Mucosa of descending colon (tissue), 3 donors: ENCODE measurements at regions not wholly inside any gene's neighbourhood (a gene's known extent, or its start where the extent isn't known, plus 50 kb on each side); places are given as distances from the start of the nearest gene placed in this dataset.

Source experiments
- ATAC-seq: fragments of 200-7000 bp; cut with Tn5 transposase; one replicate; pipeline ENCODE4 v1.9.1; 2020; ENCODE audit warnings: mild to moderate bottlenecking, moderate library complexity
- DNase-seq, 3 donors: peaks; one replicate each; pipeline ENCODE4 v3.0.0-alpha.2; 2020
- H3K36me3 ChIP-seq: fragments of 200-600 bp; one replicate; pipeline ENCODE4 v1.8.0; 2021; ENCODE audit warnings: low read depth, mild to moderate bottlenecking
- H3K4me1 ChIP-seq: fragments of 200-600 bp; one replicate; pipeline ENCODE4 v1.8.0; 2021; ENCODE audit warnings: low read depth, mild to moderate bottlenecking
- H3K4me3 ChIP-seq: fragments of 200-600 bp; one replicate; pipeline ENCODE4 v1.8.0; 2021; ENCODE audit warnings: mild to moderate bottlenecking
- H3K9me3 ChIP-seq: fragments of 200-600 bp; one replicate; pipeline ENCODE4 v1.8.0; 2021; ENCODE audit warnings: mild to moderate bottlenecking
- CTCF ChIP-seq: fragments of 200-600 bp; IDR thresholded peaks from one replicate; pipeline ENCODE4 v1.8.0; 2022; ENCODE audit warnings: antibody characterized with exemption, mild to moderate bottlenecking
- intact Hi-C, 2 donors: fragments of 100-400 bp; cut with DNase I in 1 of 2; cut with micrococcal nuclease in 1 of 2; formaldehyde crosslinking; loops; one replicate each; pipeline versions ENCODE4 v1.11.0 to v1.11.1; 2022; cut with DNase I, micrococcal nuclease
- donor health status: DM: no; HTN: no; CAD: no; lungs with moderate emphysema.
- donor health status: DM: no; HTN: no; CAD: no.
- donor health status: DM: no; HTN: yes; CAD: no.

GRCh38 chr11:25317216-25317615 is 820.4 kb downstream of the LUZP2 start:
- Histone ChIP-seq H3K36me3 (no peaks in the 10 kb centered on the region), H3K9me3 (no peaks in the 10 kb centered on the region), H3K4me1 (no peaks in the 10 kb centered on the region), H3K4me3 (no peak overlapping the region)
- TF ChIP-seq CTCF = no peak
- ATAC-seq (no peak), DNase-seq (no peak)
- intact Hi-C loops = no loop called here

GRCh38 chr11:25319127-25319526 is 822.3 kb downstream of the LUZP2 start:
- TF ChIP-seq CTCF = no peak
- no peak for ATAC-seq
- H3K9me3 ChIP-seq = peaks cover 2% of the 10 kb centered on the region
- no peak overlapping the region for H3K4me3 ChIP-seq
- H3K4me1 ChIP-seq = no peaks in the 10 kb centered on the region
- DNase-seq = no peak
- intact Hi-C loops = no loop called here
- no peaks in the 10 kb centered on the region for H3K36me3 ChIP-seq

GRCh38 chr11:25327656-25328055 is 830.8 kb downstream of the LUZP2 start:
- DNase-seq = no peak
- TF ChIP-seq CTCF = no peak
- Histone ChIP-seq H3K9me3 (peaks cover 4% of the 10 kb centered on the region), H3K4me3 (no peak overlapping the region), H3K36me3 (no peaks in the 10 kb centered on the region), H3K4me1 (no peaks in the 10 kb centered on the region)
- ATAC-seq = no peak
- intact Hi-C loops = no loop called here

- DNase-seq (no peak), ATAC-seq (no peak)
- Histone ChIP-seq H3K4me3 (no peak overlapping the region), H3K36me3 (no peaks in the 10 kb centered on the region), H3K4me1 (no peaks in the 10 kb centered on the region), H3K9me3 (peaks cover 5% of the 10 kb centered on the region)
- intact Hi-C loops = no loop called here
- no peak for TF ChIP-seq CTCF
Observed at GRCh38 chr11:25339281-25339680, 842.4 kb downstream of the LUZP2 start.

- intact Hi-C loops = no loop called here
- Histone ChIP-seq H3K4me3 (no peak overlapping the region), H3K4me1 (no peaks in the 10 kb centered on the region), H3K9me3 (peaks cover 17% of the 10 kb centered on the region), H3K36me3 (no peaks in the 10 kb centered on the region)
- DNase-seq = no peak
- ATAC-seq = no peak
- no peak for TF ChIP-seq CTCF
Observed at GRCh38 chr11:25349537-25349936, 852.7 kb downstream of the LUZP2 start.
